ENCODE measurements at regions not wholly inside any gene's neighbourhood (a gene's known extent, or its start where the extent isn't known, plus 50 kb on each side); places are given as distances from the start of the nearest gene placed in this dataset.

DNA sequence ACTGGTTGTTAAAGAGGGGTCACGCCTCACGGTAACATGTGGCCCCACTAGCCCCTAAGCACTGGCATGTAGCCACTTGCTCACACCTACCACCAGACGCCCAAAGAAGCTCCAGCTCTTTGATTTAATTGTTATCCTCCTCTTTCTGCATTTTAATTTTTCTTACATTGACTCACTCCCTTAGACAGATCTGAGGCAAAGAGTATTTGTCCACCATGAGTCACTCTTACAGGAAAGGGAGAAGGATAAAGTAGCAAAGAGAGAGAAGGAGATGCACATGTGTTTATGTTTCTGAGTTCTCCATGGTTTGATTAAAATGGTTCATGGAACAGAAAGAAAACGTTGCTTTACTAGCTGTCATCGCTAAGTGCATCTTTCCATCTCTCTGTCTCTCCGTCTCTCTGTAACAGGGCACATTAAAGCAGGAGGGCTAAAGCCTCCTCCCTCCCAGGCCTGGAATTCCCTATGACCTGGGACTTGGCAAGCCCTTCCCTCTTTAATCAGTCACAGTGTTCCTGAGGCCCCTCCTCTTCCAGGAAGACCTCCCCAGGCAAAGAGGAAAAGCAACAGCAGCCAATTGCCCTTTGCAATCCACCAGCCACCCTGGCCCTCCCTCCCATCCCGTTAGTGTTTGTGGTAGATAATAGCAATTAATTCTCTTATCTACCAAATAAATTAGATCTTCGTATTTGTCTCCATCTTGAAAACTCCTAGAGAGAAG is 112.8 kb upstream of the TSHZ2 start:
- DNase-seq = no peak

- DNase-seq = no peak
Observed at GRCh38 chr20:52852714-52853113, 119.4 kb upstream of the TSHZ2 start.

DNA sequence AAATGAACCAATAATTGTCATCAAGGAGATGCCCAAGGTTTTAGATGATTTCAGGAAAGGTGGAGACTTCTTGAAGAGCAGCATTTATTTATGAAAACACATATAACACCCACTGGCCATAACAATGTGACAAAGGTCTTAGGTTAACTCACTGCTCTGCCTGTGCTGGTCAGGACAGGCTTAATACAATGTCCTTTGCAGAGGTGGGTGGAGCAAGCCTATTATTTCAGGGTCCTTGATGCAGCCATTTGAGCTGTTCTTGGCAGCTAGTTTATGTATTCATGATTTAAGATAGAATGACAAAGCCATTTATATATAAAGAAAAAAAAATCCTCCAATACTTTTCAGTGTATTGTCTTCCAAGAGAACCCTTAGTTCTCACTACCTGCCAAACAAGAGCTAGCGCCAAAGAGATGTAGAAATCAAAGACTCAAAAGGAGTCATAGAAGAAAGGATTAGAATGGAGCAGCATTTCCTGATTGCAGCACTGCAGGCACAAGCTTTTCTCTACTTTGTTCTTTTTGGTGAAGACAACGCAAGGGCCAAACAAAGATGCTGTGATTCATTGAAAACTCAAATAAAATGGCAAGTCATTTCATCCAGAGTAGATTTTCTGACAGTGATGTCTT is 124.3 kb upstream of the TSHZ2 start:
- no peak for DNase-seq

GRCh38 chr20:52847029-52847660 is 125.0 kb upstream of the TSHZ2 start:
- DNase-seq = no peak

GRCh38 chr20:52845044-52845443 is 127.1 kb upstream of the TSHZ2 start:
- no peak for DNase-seq

- DNase-seq = no peak
Observed at GRCh38 chr20:52843425-52843824, 128.7 kb upstream of the TSHZ2 start.

DNA sequence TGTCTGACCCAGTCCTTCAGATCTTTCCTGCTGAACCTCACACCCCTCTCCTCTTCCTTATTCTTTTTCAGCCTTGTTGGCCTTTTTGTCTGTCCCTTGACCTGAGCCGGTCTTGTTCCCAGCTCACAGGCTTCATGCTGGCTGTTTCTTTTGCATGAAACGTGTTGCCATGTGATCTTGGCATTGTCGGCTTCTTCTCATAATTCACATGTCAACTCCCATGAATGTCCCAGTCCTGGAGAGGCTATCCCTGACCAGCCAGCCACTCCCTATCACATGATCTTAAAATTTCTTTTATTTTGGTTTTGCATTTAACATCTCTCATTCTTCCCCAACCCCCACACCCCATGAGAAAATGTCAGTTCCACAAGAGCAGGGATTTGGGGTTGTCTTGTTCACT is 131.2 kb upstream of the TSHZ2 start:
- no peak for DNase-seq

- no peak for DNase-seq
Observed at GRCh38 chr20:52840041-52840440, 132.1 kb upstream of the TSHZ2 start.

DNA sequence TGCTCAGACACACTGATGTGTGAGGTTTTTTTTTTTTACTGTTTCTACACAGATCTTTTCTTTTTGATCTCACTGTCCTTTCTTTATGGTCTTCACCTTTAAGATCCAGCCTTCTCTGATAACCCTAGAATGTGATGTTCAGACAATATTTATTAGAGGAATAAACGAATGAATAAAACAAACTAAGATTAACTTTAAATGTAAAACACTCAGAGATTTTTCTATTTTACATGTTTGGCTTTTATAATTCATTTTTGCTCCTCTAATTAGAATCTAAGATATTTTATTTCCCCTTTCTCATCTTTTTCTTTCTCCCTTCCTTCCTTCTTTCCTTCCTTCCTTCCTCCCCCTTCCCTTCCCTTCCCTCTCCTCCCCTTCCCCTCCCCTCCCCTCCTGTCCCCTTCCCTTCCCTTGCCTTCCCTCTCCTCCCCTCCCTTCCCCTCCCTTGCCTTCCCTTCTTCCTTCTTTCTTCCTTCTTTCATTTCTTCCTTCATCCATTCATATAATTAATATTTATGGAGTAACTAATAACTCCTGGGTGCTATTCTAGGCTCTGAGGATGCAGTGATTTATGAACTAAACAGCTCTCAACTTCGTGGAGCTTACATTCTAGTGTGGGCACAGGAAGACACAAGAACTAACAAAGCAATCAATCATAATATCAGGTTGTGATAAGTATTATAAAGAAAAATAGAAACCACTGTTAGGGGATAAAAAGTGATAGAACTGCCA is 133.5 kb upstream of the TSHZ2 start:
- no peak for DNase-seq

DNA sequence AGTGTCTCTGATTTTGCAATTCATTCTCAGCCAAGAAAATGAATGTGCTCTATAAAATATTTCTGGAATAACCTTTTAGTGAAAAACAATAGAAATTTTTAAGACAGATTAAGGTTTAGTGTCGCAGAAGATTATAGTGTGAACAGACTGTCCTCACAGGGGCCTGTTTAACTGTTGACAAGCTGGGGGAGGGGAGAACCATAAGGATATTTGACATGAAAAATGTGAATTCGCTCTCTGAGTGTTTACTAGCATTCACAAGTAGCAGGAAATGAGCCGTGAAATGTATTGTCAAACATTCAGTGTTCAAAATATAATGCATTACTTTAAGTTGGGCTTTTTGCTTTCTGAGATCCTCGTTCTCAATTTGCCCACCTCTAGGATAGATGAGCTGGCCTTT is 134.8 kb upstream of the TSHZ2 start:
- DNase-seq = no peak

GRCh38 chr20:52833901-52834300 is 138.3 kb upstream of the TSHZ2 start:
- DNase-seq = no peak

DNA sequence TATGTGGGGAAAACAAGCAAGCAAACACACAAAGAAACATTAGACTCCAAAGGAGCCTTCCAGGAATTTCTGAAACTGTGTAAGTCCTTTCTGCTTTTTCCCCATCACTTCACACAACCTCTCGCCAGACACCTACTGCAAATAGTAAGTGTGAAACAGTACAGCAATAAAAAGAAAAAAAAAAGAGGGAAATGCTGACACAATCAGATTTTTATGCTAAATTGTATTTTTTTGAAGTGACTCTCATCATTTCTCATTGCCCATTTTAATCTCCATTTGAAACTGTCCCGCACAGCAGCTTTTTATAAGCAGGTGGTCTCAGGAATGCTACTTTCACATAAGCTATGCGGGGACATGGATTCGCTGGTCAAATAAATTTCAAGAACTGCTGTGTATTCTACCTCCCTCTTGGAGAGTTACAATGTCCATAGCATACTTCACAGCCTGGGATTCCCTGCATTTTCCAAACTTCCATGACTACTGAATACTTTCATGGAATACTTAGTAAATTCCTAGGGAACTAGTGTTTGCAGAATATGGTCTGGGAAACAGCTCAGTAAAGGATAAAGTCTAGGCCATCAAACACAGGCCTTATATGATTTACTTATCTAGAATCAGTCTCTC is 139.9 kb upstream of the TSHZ2 start:
- DNase-seq = no peak

DNA sequence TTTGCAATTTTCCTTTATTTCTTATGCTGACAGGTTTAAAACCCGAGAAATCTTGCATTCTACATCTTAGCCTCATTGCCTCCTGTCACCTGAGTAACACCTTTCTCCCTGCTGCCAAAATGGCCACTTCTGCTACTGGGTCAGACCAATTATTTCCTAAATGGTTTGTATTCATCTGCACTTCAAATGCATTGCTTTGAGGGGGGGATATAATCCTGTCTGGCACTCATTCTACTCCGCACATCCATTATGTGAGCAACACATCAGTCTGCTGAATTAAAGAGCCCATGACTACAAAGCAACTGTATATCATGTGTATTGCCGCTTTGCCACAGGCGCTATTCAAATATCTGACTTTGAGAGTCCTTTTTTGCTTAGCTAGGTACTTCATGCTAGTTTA is 141.6 kb upstream of the TSHZ2 start:
- no peak for DNase-seq

DNA sequence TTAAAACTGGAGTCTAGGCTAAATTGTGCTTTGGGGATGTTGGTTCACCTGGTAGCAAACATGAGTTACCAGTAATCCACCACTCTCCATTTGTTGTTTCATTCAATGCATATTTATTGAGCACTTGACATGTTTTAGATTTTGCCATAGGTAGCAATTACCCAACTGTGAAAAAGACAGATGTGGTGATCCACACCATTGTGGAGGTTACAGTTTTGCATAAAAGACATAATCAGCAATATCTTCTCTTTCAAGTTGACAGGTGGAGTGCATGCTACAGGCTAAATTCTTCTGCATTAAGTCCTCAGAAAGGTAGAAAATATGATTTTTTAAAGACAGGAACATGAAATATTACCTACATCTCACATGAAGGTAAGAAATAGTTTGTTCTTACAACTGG is 143.0 kb upstream of the TSHZ2 start:
- DNase-seq = no peak

DNA sequence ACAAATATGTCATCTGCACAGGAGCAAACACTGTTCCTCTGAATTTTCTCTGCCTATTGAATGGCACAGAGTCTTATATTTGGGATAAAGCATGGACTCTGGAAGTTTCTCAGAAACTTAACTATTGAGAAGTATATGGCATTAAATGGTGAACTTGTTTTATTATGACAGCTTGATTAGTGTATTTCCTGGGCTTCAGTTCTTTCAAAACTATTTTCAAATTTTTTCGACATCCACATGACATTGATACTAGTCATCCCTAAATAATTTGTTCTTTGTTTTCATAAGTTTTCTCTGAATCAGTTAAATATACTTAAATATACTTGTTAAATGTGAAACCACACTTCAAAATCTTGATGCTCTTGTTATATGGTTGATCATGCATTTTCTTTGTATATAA is 144.0 kb upstream of the TSHZ2 start:
- no peak for DNase-seq

DNA sequence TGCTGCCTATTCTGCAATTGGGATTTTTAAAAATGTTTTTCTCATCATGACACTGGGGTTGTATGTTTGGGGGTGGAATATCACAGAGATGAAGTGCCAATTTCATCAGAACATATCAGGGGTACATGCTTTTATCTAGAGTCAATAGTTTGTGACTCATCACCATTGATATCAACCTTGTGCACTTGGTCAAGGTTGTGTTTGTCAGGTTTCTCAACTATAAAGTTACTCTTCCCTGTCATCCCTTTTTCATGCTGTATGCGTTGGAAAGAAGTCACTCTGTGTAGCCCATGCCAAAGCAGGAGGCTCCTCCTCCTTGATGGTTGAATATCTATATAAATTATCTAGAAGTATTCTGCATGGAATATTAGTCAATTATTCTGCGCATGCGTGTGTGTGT is 145.4 kb upstream of the TSHZ2 start:
- DNase-seq = no peak

DNA sequence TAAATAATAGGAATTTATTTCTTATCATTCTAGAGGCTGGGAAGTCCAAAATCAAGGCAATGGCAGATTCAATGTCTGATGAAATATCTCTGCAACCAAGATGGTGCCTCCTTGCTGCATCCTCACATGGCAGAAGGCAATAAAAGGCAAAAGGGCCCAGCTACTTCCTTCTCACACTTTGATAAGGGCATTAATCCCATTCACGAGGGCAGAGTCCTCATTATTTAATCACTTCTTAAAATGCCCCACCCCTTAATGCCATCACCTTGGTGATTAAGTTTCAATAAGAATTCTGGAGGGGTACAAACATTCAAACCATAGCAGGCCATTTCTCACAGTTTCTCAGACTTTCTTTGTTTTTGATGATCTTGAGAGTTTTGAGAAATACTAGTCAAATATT is 145.8 kb upstream of the TSHZ2 start:
- no peak for DNase-seq

DNA sequence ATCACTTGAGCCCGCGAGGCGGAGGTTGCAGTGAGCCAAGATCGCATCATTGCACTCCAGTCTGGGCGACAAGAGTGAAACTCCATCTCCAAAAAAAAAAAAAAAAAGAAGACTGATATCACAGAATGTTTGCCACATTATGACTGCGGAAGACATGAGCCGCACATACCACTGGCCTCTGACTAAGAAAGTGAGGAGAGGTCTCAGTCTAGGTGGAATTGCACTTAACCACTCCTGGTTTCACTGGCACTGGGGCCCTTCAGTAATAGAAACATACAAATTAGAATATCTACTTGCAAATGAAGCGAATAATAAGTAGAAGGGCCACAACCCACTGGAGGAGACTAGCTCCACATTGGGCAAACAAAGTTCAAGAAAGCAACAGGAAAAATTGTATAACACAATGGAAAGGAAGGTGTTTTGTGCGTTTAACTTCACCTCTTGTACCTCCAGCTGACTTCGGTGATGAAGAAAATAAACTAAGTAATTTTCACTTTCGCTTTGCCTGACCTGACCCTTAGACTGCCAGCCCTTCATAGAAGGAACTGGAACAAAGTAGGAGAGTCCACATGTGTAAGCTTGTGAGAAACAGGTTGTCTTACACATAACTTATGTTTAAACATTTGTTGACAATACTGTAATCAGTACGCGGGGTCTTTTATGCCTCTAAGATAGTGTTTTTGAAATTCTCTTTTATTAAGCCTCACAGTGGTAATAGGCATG is 147.5 kb upstream of the TSHZ2 start:
- DNase-seq = no peak

DNA sequence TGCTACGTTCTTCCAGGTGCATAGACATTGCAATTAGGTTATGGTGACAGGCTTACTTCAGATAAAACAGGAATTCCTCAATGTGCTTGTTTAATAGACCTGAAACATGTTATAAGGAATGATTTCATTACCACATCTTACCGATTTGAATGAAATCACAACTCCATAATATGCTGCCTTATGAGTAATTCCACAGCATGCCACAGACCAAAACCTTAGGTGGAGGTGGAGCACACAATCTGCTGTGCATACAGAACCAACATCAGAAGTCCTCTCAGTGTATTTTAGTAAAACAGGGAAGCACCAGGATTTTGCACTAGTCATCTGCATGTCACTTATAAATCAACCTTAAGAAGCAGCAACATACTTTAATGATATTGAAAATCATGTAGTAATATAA is 148.9 kb upstream of the TSHZ2 start:
- DNase-seq = no peak

DNA sequence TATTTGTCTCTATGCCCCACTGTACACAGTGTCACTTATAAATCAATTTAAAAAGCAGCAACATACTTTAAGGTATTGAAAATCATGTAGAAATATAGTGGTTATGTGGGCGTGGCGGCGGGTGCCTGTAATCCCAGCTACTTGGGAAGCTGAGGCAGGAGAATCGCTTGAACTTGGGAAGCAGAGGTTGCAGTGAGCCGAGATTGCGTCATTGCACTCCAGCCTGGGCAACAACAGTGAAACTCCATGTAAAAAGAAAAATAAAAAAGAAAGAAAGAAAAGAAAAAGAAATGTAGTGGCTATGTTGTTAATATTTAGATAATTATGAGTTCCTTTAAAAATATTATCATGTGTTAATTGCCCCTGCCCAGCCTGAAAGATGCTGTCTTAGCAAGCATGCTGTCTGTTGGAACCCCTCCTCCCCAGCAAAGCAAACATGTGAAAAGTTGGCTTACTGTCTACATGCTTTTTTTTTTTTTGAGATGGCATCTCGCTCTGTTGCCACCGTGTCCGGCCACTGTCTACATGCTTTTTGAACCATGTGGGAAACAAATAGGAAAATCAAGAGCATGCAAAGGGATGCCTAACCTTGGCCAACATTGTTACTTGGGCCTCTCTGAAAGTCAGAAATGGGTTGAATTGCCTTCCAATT is 151.4 kb upstream of the TSHZ2 start:
- DNase-seq = no peak

GRCh38 chr20:52818491-52818890 is 153.7 kb upstream of the TSHZ2 start:
- DNase-seq = no peak

DNA sequence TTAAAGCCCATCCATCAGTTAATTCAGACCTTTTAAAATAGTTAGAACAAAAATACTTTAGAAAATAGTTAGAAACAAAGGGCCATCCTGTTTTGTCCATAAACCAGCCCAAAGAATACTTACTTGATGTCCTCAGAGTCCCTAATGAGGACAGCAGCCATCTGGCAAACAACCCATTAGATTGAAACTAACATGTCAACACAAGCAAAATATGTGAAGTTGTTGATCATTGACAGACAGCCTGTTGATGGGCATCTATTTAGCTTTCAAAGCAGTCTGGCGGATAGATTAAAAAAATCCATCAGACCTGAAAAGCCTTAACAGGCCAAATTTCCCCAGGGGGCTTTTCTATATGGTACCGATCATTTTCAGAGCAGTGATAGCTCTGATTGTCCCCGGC is 154.2 kb upstream of the TSHZ2 start:
- no peak for DNase-seq

Data from GOT3 (cell line).